Heart right ventricle (tissue), 16 donors: ENCODE measurements at regions not wholly inside any gene's neighbourhood (a gene's known extent, or its start where the extent isn't known, plus 50 kb on each side); places are given as distances from the start of the nearest gene placed in this dataset.
"Not testable (repeated sequence)": the region's sequence is repeated elsewhere in the genome, so short reads cannot be mapped to it uniquely, and the experiment has no call there.

ENCODE experiments used
- ATAC-seq, 8 donors: fragments of 200-7000 bp; cut with Tn5 transposase; one replicate each; pipeline ENCODE4 v1.9.1; 2020; ENCODE audit warnings: mild to moderate bottlenecking in 8 of 8, moderate library complexity in 8 of 8, moderate number of reproducible peaks in 1 of 8
- DNase-seq, 2 donors: peaks; one replicate each; pipeline ENCODE4 v3.0.0-alpha.2; 2020
- H3K27ac ChIP-seq, 10 donors: fragments of 200-600 bp; sonication (generic) in 2 of 10; one replicate each; pipeline versions ENCODE4 v1.5.0 to v1.8.0; 2020 to 2022; ENCODE audit warnings: mild to moderate bottlenecking in 3 of 10
- H3K27me3 ChIP-seq, 7 donors: fragments of 200-600 bp; one replicate each; pipeline ENCODE4 v1.8.0; 2021 to 2022; ENCODE audit warnings: mild to moderate bottlenecking in 2 of 7
- H3K36me3 ChIP-seq, 9 donors: fragments of 200-600 bp; sonication (generic) in 1 of 9; one replicate each; pipeline versions ENCODE4 v1.5.0 to v1.8.0; 2020 to 2022; ENCODE audit warnings: mild to moderate bottlenecking in 2 of 9
- H3K4me1 ChIP-seq, 9 donors: fragments of 200-600 bp; sonication (generic) in 1 of 9; one replicate each; pipeline versions ENCODE4 v1.5.0 to v1.8.0; 2020 to 2022; ENCODE audit warnings: mild to moderate bottlenecking in 4 of 9
- H3K4me3 ChIP-seq, 10 donors: fragments of 200-600 bp; sonication (generic) in 2 of 10; one replicate each; pipeline versions ENCODE4 v1.5.0 to v1.8.0; 2020 to 2022; ENCODE audit warnings: mild to moderate bottlenecking in 7 of 10, moderate library complexity in 2 of 10
- H3K9me3 ChIP-seq, 11 donors: fragments of 200-600 bp in 10 of 11; sonication (generic) in 2 of 11; one replicate each; pipeline versions ENCODE4 v1.5.0 to v1.8.0; 2013 to 2022; ENCODE audit warnings: mild to moderate bottlenecking in 2 of 11, control low read depth in 1 of 11, moderate library complexity in 1 of 11
- WGBS, 2 donors: extraction: QIAGEN DNeasy Blood & Tissue Kit; methylation state at CpG; one replicate each; pipeline ENCODE4 v1.1.7; 2013; ENCODE audit warnings: inconsistent platforms in 1 of 2; 5-methylcytosine and 5-hydroxymethylcytosine counted together
- intact Hi-C, 10 donors: fragments of 100-400 bp; cut with DNase I; formaldehyde crosslinking; loops; one replicate each; pipeline versions ENCODE4 v1.11.1 to v1.14.2; 2022
- TF ChIP-seq, protein P1 (sequence below), 9 donors: fragments of 200-600 bp; sonication (generic) in 2 of 9; IDR thresholded peaks; one replicate each; pipeline versions ENCODE4 v1.5.0 to v1.8.0; 2021 to 2022; ENCODE audit warnings: antibody characterized with exemption in 9 of 9, mild to moderate bottlenecking in 5 of 9, moderate library complexity in 1 of 9
- donor health status: Arrhythmogenic right ventricular cardiomyopathy.
- donor health status: ischemic (EF 13 %, LVEDD 7.1; RV severe dilation, severe dysfunction).
- donor health status: healthy with polysubstance abuse.
- donor health status: DM: no; HTN: yes; CAD: no.
- donor health status: DM: no; HTN: no; CAD: no.
- donor health status: ischemic (EF 25% LVEDD 6.9; RV normal size, moderate dysfunction).
- donor health status: ischemic (EF 25% LVEDD 5.7; RV mildly dilated, moderate dysfunction).
- donor health status: healthy.
- donor health status: DM: yes; HTN: yes; CAD: no.
- donor health status: Ischemic cardiomyopathy.
- donor health status: ischemic (EF 35%, LVEDD 5.7; RV mildly dilated, moderate dysfunction).
- donor health status: nonischemic (EF 11% LVEDD 7.7; RV severe dilation, severe dysfunction).
- donor health status: DM: yes; HTN: yes; CAD: no.
- donor health status: PGD.
- donor health status: ischemic (EF 29% LVEDD 5.4; RV normal size, mild dysfunction).
- donor health status: nonischemic (EF 23%, LVEDD 6.1; RV moderate dilation, normal function).

DNA sequence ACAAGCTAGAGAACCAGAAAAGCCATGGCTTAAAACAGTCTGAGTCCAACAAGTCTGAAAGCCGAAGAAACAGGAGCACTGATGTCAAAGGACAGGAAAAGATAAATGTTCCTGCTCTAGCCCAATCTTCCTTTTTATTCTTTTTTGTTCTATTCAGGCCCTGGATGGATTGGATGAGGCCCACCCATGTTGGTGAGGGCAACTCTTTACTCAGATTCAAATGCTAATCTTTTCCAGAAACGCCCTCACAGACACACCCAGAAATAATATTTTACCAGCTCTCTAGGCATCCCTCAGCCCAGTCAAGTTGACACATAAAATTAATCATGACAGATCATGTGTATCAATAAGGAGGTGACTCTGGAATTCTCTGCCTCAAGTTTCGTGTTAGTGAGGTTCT is 1002.7 kb downstream of the STPG2 start:
- Histone ChIP-seq H3K36me3 (no peaks in the 10 kb centered on the region), H3K4me3 (no peak overlapping the region), H3K27me3 (no peaks in the 10 kb centered on the region), H3K4me1 (no peaks in the 10 kb centered on the region), H3K9me3 (peaks cover 0 to 18% (median 0%) of the 10 kb centered on the region in 11 donors), H3K27ac (no peak overlapping the region)
- TF ChIP-seq, protein P1, sequence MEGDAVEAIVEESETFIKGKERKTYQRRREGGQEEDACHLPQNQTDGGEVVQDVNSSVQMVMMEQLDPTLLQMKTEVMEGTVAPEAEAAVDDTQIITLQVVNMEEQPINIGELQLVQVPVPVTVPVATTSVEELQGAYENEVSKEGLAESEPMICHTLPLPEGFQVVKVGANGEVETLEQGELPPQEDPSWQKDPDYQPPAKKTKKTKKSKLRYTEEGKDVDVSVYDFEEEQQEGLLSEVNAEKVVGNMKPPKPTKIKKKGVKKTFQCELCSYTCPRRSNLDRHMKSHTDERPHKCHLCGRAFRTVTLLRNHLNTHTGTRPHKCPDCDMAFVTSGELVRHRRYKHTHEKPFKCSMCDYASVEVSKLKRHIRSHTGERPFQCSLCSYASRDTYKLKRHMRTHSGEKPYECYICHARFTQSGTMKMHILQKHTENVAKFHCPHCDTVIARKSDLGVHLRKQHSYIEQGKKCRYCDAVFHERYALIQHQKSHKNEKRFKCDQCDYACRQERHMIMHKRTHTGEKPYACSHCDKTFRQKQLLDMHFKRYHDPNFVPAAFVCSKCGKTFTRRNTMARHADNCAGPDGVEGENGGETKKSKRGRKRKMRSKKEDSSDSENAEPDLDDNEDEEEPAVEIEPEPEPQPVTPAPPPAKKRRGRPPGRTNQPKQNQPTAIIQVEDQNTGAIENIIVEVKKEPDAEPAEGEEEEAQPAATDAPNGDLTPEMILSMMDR (IDR thresholded peaks at IDR 0.05): no peak
- intact Hi-C loops: no loop called here
- no peak for ATAC-seq
- DNase-seq: no peak
- WGBS, 2 donors: 66 to 77% methylated on average over 3 of the region's 3 CpGs

DNA sequence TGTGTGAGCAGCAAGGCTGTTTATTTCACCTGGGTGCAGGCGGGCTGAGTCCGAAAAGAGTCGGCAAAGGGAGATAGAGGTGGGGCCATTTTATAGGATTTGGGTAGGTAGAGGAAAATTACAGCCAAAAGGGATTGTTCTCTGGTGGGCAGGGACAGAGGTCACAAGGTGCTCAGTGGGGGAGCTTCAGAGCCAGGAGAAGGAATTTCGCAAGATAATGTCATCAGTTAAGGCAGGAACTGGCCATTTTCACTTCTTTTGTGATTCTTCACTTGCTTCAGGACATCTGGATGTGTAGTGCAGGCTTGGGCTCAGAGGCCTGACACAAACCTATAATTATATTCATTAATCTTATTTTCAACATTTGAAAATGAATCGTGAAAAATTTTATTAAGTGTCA is 1001.9 kb downstream of the STPG2 start:
- DNase-seq, H3K4me1 ChIP-seq, H3K4me3 ChIP-seq, ATAC-seq, intact Hi-C loops, H3K36me3 ChIP-seq, H3K27ac ChIP-seq, H3K27me3 ChIP-seq: not testable (repeated sequence)
- H3K9me3 ChIP-seq: peaks cover 0 to 16% (median 0%) of the 10 kb centered on the region in 11 donors
- WGBS, 2 donors: 83 to 84% methylated on average over 5 of the region's 5 CpGs

DNA sequence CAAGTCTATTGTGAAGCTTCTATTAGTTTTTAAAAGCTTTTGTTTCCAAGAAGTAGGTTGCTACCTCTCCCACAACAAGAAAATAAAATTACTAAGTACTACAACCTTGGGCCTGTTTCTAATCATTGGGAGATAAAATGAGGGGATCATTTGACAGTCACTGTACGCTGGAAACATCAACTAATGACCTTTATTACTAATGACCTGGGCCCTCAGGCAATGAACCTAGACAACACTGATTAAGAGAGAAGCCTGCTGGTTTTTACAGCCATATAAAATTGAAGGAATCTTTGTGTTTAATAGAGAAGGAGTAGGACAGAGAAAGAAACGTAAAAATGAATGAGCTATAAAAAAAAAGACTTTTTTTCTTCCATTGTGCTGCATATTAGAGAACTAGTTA is 1000.9 kb downstream of the STPG2 start:
- Histone ChIP-seq H3K4me3 (no peak overlapping the region), H3K36me3 (no peaks in the 10 kb centered on the region), H3K27me3 (no peaks in the 10 kb centered on the region), H3K9me3 (peaks cover 0 to 16% (median 0%) of the 10 kb centered on the region in 11 donors), H3K27ac (no peak overlapping the region), H3K4me1 (no peaks in the 10 kb centered on the region)
- ATAC-seq (no peak), DNase-seq (no peak)
- WGBS, 2 donors: 46 to 49% methylated on average over 2 of the region's 2 CpGs
- TF ChIP-seq, protein P1 (IDR thresholded peaks at IDR 0.05): no peak
- intact Hi-C loops: no loop called here

DNA sequence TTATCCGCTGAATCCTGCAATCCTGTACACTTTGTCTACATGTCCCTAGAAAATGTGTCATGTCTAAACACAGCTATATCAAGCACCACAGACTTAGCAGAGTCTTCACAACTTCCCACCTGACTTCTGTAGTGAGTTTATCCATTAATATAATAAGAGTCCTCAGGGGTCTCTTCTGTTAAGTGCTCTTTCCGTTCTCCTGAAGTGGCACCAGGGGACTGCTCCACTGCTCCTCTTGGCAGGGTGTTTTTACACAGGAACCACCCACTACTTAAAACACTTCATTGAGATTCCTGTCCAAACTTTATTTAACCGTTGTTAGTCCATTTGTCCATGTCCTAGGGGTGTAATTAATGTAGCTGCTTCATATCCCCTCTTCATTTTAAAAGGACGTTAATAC is 1000.4 kb downstream of the STPG2 start:
- WGBS, 2 donors: 62 to 64% methylated on average over 4 of the region's 4 CpGs
- peaks cover 0 to 14% (median 0%) of the 10 kb centered on the region in 11 donors for H3K9me3 ChIP-seq
- H3K4me3 ChIP-seq: no peak overlapping the region
- TF ChIP-seq, protein P1 (IDR thresholded peaks at IDR 0.05): no peak
- no peak overlapping the region for H3K27ac ChIP-seq
- H3K4me1 ChIP-seq: no peaks in the 10 kb centered on the region
- ATAC-seq (no peak), DNase-seq (no peak)
- no peaks in the 10 kb centered on the region for H3K27me3 ChIP-seq
- no peaks in the 10 kb centered on the region for H3K36me3 ChIP-seq
- intact Hi-C loops: no loop called here

DNA sequence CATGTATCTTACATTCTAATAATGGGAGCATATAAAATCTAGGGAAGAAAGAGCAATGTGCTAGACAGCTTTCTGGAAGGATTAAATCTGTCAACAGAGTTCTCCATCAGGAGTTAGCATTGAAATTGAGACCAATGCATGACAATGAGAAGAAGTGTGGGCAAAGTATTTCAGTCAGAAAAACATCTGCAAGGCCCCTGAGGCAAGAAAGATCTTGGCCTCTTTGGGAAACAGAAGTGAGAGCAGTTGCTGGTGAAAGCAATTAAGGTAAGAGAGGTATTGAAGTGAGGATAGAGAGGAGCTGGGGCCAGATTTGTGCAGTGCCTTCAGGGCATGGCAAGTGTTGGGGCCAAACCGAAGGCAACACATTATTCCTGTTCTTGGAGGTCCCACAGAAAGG is 999.1 kb downstream of the STPG2 start:
- DNase-seq (no peak), ATAC-seq (no peak)
- Histone ChIP-seq H3K4me3 (no peak overlapping the region), H3K27ac (no peak overlapping the region), H3K27me3 (no peaks in the 10 kb centered on the region), H3K36me3 (no peaks in the 10 kb centered on the region), H3K9me3 (peaks cover 0 to 9% (median 0%) of the 10 kb centered on the region in 11 donors), H3K4me1 (no peaks in the 10 kb centered on the region)
- TF ChIP-seq, protein P1 (IDR thresholded peaks at IDR 0.05): no peak
- WGBS, 2 donors: 83 to 85% methylated on average over 1 of the region's 1 CpG
- intact Hi-C loops: no loop called here
